IgD-negative memory B cell (primary cell): ENCODE measurements at regions not wholly inside any gene's neighbourhood (a gene's known extent, or its start where the extent isn't known, plus 50 kb on each side); places are given as distances from the start of the nearest gene placed in this dataset.
"Not testable (repeated sequence)": the region's sequence is repeated elsewhere in the genome, so short reads cannot be mapped to it uniquely, and the experiment has no call there.

Experiments used
- H3K27ac Mint-ChIP-seq, 3 donors: one replicate each; pipeline ENCODE4 v1.8.0; 2020 to 2022; ENCODE audit warnings: mild to moderate bottlenecking in 3 of 3, mixed read lengths in 3 of 3, moderate library complexity in 1 of 3
- H3K27me3 Mint-ChIP-seq: one replicate; pipeline ENCODE4 v1.8.0; 2021; ENCODE audit warnings: mixed read lengths
- H3K36me3 Mint-ChIP-seq: one replicate; pipeline ENCODE4 v1.8.0; 2020; ENCODE audit warnings: mild to moderate bottlenecking, mixed read lengths
- H3K4me1 Mint-ChIP-seq, 3 donors: one replicate each; pipeline ENCODE4 v1.8.0; 2020 to 2022; ENCODE audit warnings: mixed read lengths in 3 of 3, mild to moderate bottlenecking in 1 of 3
- H3K4me3 Mint-ChIP-seq, 4 donors: one replicate each; pipeline ENCODE4 v1.8.0; 2020 to 2022; ENCODE audit warnings: mild to moderate bottlenecking in 4 of 4, mixed read lengths in 4 of 4, moderate library complexity in 3 of 4
- H3K9me3 Mint-ChIP-seq, 3 donors: one replicate each; pipeline ENCODE4 v1.8.0; 2020 to 2021; ENCODE audit warnings: mixed read lengths in 3 of 3, mild to moderate bottlenecking in 1 of 3

DNA sequence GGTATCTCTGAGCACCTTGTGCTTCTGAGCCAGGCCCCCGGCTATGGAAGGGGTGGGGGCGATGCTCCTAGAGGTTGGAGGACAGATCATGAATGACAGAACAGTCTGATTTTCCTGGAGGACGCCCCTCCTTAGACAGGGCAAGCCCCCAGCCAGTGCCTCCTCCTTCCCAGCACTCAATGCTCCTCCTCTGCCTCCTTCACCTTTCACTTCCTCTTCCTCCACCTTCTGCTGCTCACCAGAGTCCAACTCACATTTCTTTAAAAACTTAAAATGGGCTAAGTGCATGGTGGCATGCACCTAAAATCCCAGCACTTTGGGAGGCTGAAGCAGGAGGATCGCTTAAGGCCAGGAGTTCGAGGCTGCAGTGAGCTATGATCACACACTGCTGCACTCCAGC, 71.1 kb upstream of the CUX1 start:
- Mint-ChIP-seq H3K9me3 (no peaks in the 10 kb centered on the region), H3K4me1 (peaks cover 13 to 25% (median 20%) of the 10 kb centered on the region in 3 donors), H3K27me3 (peaks cover 7% of the 10 kb centered on the region), H3K27ac (peak overlapping the region in 1 of 3 donors; percentile 11), H3K36me3 (peaks cover 2% of the 10 kb centered on the region), H3K4me3 (peak overlapping the region in 2 of 4 donors; percentile 4 to 38)

DNA sequence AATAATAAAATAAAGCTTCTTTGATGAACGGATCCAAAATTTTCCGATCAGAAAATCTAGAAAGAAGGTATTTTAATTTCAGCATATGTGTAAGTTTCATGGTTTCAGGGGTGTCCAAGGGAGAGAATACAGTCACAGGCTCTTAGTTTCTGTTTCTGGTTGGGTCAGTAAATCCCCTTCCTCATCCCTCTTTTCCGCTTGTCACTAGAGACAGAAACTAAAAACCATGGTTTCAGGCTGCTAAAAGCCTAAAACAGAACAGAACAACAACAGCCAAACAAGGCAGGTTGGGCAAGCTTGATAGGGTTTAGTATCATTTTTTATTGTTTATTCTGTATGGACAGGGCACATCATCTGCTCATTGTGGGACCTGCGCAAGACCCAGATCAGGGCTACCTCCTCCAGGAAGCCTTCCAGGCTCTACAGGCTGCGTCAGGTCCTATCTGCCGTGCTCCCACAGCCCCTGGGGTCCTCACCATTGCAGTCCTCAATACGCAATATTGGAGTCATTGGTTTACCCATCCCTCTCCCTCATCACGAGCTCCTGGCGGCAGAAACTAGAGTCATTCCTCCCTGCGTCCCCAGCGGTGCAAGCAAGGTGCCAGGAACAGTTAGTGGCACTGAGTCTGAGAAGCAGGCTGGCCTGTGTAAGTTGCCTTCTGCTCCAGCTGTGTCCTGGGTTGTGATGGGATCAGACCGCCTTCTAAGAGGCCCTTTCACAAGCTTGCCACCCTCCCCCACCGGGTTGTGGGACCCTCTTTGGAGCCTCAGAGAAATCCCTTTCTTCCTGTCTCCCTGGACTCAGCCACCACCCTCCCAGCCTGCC, 70.2 kb upstream of the CUX1 start:
- Mint-ChIP-seq H3K9me3 (no peaks in the 10 kb centered on the region), H3K4me3 (peak overlapping the region in 2 of 4 donors; percentile 33 to 43), H3K27me3 (peaks cover 7% of the 10 kb centered on the region), H3K4me1 (peaks cover 12 to 22% (median 20%) of the 10 kb centered on the region in 3 donors), H3K27ac (no peak overlapping the region), H3K36me3 (peaks cover 2% of the 10 kb centered on the region)

DNA sequence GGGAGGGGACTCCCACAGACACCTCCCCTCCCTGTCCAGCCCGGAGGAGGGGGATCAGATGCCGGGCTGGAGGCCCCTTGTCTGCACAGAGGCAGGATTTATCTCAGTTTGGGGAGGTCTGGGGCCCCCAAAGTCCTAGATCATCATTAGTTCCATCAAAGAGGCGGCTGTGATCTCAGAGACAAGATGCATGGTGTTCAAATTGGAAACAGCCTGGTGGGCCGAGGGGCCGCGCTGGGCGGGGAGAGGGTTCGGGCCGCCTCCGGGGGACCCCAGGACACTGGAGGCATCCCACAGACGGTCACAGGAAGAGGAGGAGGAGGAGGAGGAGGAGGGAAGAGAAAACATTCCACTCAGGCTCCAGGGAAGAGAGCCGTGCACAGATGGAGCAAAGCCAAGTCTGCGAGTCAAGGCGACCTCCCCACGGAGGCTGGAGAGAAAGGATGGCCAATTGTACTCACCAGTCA, 69.5 kb upstream of the CUX1 start:
- Mint-ChIP-seq H3K36me3 (peaks cover 2% of the 10 kb centered on the region), H3K27ac (no peak overlapping the region), H3K27me3 (peaks cover 7% of the 10 kb centered on the region), H3K4me1 (peaks cover 10 to 21% (median 20%) of the 10 kb centered on the region in 3 donors), H3K9me3 (no peaks in the 10 kb centered on the region), H3K4me3 (no peak overlapping the region)

DNA sequence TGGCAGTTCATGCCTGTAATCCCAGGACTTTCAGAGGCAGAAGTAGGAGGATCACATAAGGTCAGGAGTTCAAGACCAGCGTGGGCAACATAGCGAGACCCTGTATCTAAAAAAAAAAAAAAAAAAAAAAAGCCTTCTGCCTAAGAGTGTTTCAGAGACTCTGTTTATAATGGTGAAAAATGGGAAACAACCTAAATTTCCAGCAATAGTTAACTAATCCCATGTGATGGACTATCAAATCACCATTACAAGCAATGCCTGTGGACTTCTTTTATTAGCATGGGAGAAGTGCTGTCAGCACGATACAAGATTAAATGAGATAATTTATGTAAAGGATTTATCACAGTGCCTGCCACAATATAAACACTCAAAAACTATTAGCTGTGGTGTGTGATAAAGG, 67.5 kb upstream of the CUX1 start:
- peaks cover 20 to 21% (median 20%) of the 10 kb centered on the region in 3 donors for H3K4me1 Mint-ChIP-seq
- peaks cover 4% of the 10 kb centered on the region for H3K36me3 Mint-ChIP-seq
- H3K9me3 Mint-ChIP-seq, result no peaks in the 10 kb centered on the region
- H3K27me3 Mint-ChIP-seq, result peaks cover 10% of the 10 kb centered on the region
- H3K4me3 Mint-ChIP-seq, result peak overlapping the region in 1 of 4 donors; percentile 34
- H3K27ac Mint-ChIP-seq, result no peak overlapping the region

- Mint-ChIP-seq H3K36me3 (peaks cover 2% of the 10 kb centered on the region), H3K9me3 (no peaks in the 10 kb centered on the region), H3K4me1 (peaks cover 5 to 12% (median 6%) of the 10 kb centered on the region in 3 donors), H3K4me3 (no peak overlapping the region), H3K27me3 (peaks cover 10% of the 10 kb centered on the region), H3K27ac (no peak overlapping the region)
Observed at GRCh38 chr7:101753316-101753715, 64.1 kb upstream of the CUX1 start.

- Mint-ChIP-seq H3K4me1 (peaks cover 5 to 12% (median 6%) of the 10 kb centered on the region in 3 donors), H3K9me3 (no peaks in the 10 kb centered on the region), H3K36me3 (peaks cover 2% of the 10 kb centered on the region), H3K27me3 (peaks cover 7% of the 10 kb centered on the region), H3K27ac (no peak overlapping the region), H3K4me3 (peak overlapping the region; percentile 40 to 94 (median 66))
Observed at GRCh38 chr7:101754424-101755159, 62.8 kb upstream of the CUX1 start.

DNA sequence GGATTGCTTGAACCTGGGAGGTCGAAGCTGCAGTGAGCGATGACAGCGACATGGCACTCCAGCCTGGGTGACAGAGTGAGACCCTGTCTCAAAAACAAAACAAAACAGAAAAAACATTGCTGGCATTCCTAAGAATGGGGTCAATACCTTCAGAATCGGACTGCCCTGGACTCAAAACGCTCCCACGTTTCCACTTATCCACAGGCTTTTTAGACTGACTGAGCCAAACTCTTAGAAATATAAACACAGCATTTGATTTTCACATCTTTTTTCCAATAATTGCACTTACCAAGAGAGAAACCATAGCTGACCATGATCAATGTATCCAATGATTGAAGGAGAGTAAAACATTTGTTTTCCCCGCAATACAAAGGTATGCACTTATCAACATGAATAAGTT, 59.5 kb upstream of the CUX1 start:
- no peak overlapping the region for H3K27ac Mint-ChIP-seq
- H3K36me3 Mint-ChIP-seq, result peaks cover 2% of the 10 kb centered on the region
- no peaks in the 10 kb centered on the region for H3K9me3 Mint-ChIP-seq
- no peak overlapping the region for H3K4me3 Mint-ChIP-seq
- H3K27me3 Mint-ChIP-seq, result peaks cover 5% of the 10 kb centered on the region
- peaks cover 5 to 13% (median 6%) of the 10 kb centered on the region in 3 donors for H3K4me1 Mint-ChIP-seq

DNA sequence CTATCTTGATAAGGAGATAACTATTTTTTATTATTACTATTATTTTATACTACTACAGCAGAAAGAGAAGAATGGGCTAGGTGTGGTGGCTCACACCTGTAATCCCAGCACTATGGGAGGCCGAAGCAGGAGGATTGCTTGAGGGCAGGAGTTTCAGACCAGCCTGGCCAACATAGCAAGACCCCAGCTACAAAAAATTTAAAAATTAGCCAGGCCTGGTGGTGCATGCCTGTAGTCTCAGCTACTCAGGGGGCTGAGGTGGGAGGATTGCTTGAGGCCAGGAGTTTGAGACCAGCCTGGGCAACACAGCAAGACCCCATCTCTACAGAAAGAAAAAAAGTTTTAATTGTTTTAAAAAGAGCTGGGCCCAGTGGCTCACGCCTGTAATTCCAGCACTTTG, 58.9 kb upstream of the CUX1 start:
- Mint-ChIP-seq H3K27ac (peak overlapping the region in 1 of 3 donors; percentile 69), H3K4me1 (peaks cover 5 to 13% (median 6%) of the 10 kb centered on the region in 3 donors)
- H3K9me3 Mint-ChIP-seq, H3K4me3 Mint-ChIP-seq, H3K36me3 Mint-ChIP-seq, H3K27me3 Mint-ChIP-seq: not testable (repeated sequence)

DNA sequence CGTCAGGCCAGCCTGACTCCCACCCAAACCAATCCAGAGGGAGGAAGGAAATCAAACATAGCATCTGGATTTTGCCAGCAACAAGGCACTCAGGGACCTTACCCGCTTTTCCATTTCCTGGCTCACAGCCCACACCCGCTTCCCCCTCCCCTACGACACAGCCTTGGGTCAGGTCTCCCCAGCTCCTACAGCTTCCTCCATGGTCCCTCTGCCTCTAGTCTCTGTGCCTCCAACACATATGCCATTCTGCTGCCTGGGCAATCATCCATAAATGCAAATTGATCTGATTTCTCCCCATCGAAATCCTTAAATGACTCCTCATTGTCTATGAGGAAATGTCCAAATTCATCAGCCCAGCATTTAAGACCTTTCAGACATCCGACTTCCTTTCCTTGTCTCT, 53.2 kb upstream of the CUX1 start:
- Mint-ChIP-seq H3K9me3 (no peaks in the 10 kb centered on the region), H3K27me3 (no peaks in the 10 kb centered on the region), H3K27ac (no peak overlapping the region), H3K36me3 (peaks cover 1% of the 10 kb centered on the region), H3K4me3 (no peak overlapping the region), H3K4me1 (peaks cover 0 to 1% (median 0%) of the 10 kb centered on the region in 3 donors)

DNA sequence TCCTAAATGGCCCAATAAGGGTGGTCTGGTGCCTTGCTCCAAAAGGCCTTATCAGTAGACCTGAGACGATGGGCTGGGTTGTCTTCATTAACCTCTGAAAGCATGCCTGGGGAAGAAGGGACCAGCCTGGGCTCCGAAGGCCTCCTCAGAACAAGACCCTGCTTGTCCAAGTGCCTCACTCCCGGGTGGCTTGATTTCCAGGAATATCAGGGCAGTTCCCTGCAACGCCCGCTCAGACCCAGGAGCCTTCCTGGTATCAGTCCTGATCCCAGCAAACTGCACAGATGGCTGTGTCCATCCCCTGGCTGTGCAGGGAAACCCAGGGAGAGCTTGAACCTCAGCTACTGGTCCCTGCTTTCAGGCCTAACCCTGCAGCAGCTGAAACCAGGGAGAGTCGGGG, 49.9 kb upstream of the CUX1 start:
- H3K9me3 Mint-ChIP-seq, result no peaks in the 10 kb centered on the region
- H3K4me3 Mint-ChIP-seq, result no peak overlapping the region

More for the DNA sequence above, 49.9 kb upstream of the CUX1 start:
- Mint-ChIP-seq H3K27me3 (peaks cover 4% of the 10 kb centered on the region), H3K4me1 (no peaks in the 10 kb centered on the region), H3K27ac (no peak overlapping the region), H3K36me3 (peaks cover 1% of the 10 kb centered on the region)
